Liver (tissue), 7 donors: ENCODE measurements at regions not wholly inside any gene's neighbourhood (a gene's known extent, or its start where the extent isn't known, plus 50 kb on each side); places are given as distances from the start of the nearest gene placed in this dataset.

Source experiments
- DNase-seq: peaks from one replicate; pipeline ENCODE4 v3.0.0-alpha.2; 2017; ENCODE audit warnings: low spot score
- H3K27ac ChIP-seq, 2 donors: one replicate each; pipeline ENCODE4 v1.7.0; 2013; ENCODE audit warnings: inconsistent platforms in 2 of 2, low read length in 2 of 2, control low read depth in 1 of 2, low read depth in 1 of 2, mild to moderate bottlenecking in 1 of 2
- H3K27me3 ChIP-seq, 4 donors: one replicate each; pipeline versions ENCODE4 v1.6.1 to v1.7.0; 2013; ENCODE audit warnings: low read length in 3 of 4, inconsistent platforms in 1 of 4, mild to moderate bottlenecking in 1 of 4, moderate library complexity in 1 of 4; ENCODE audit not compliant: control insufficient read depth in 4 of 4, insufficient read depth in 4 of 4
- H3K36me3 ChIP-seq, 4 donors: one replicate each; pipeline versions ENCODE4 v1.6.1 to v1.7.0; 2013; ENCODE audit warnings: low read length in 3 of 4, mild to moderate bottlenecking in 3 of 4, low read depth in 1 of 4, moderate library complexity in 1 of 4; ENCODE audit not compliant: control insufficient read depth in 4 of 4, insufficient read depth in 3 of 4
- H3K4me1 ChIP-seq, 4 donors: one replicate each; pipeline versions ENCODE4 v1.6.1 to v1.7.0; 2013; ENCODE audit warnings: low read length in 3 of 4, mild to moderate bottlenecking in 3 of 4, moderate library complexity in 1 of 4; ENCODE audit not compliant: control insufficient read depth in 4 of 4, insufficient read depth in 4 of 4
- H3K4me3 ChIP-seq, 3 donors: one replicate each; pipeline versions ENCODE4 v1.6.1 to v1.7.0; 2013; ENCODE audit warnings: low read length in 3 of 3, control low read depth in 1 of 3, low read depth in 1 of 3, mild to moderate bottlenecking in 1 of 3
- H3K9ac ChIP-seq, 2 donors: one replicate each; pipeline ENCODE4 v1.7.0; 2013; ENCODE audit warnings: low read length in 2 of 2, mild to moderate bottlenecking in 2 of 2, moderate library complexity in 2 of 2, control low read depth in 1 of 2, low read depth in 1 of 2
- H3K9me3 ChIP-seq, 4 donors: one replicate each; pipeline versions ENCODE4 v1.6.1 to v1.7.0; 2013; ENCODE audit warnings: low read length in 3 of 4; ENCODE audit not compliant: control insufficient read depth in 4 of 4
- EGR1 ChIP-seq, 2 donors: IDR thresholded peaks; 2 replicates each; pipeline ENCODE4 v1.6.1; 2016 to 2018; ENCODE audit warnings: antibody characterized with exemption in 2 of 2, low read depth in 2 of 2
- FOXA1 ChIP-seq: IDR thresholded peaks from 2 replicates; pipeline ENCODE4 v1.6.1; 2016; ENCODE audit warnings: antibody characterized with exemption
- FOXA2 ChIP-seq: IDR thresholded peaks from 2 replicates; pipeline ENCODE4 v1.6.1; 2016; ENCODE audit warnings: antibody characterized with exemption
- GABPA ChIP-seq, 2 donors: IDR thresholded peaks in 1 of 2; conservative IDR thresholded peaks in 1 of 2; 2 replicates each; pipeline ENCODE4 v1.6.1; 2016; ENCODE audit warnings: antibody characterized with exemption in 2 of 2, mild to moderate bottlenecking in 1 of 2, moderate library complexity in 1 of 2
- HNF4A ChIP-seq, 2 donors: conservative IDR thresholded peaks; 2 replicates each; pipeline ENCODE4 v1.6.1; 2016; ENCODE audit warnings: antibody characterized with exemption in 2 of 2, mild to moderate bottlenecking in 2 of 2
- HNF4G ChIP-seq: IDR thresholded peaks from 2 replicates; pipeline ENCODE4 v1.6.1; 2016; ENCODE audit warnings: antibody characterized with exemption
- JUND ChIP-seq, 2 donors: IDR thresholded peaks; 2 replicates each; pipeline ENCODE4 v1.6.1; 2016; ENCODE audit warnings: antibody characterized with exemption in 2 of 2
- NR2F2 ChIP-seq: IDR thresholded peaks from 2 replicates; pipeline ENCODE4 v1.6.1; 2016; ENCODE audit warnings: antibody characterized with exemption
- RAD21 ChIP-seq, 2 donors: IDR thresholded peaks; 2 replicates each; pipeline ENCODE4 v1.6.1; 2016; ENCODE audit warnings: antibody characterized with exemption in 2 of 2, mild to moderate bottlenecking in 2 of 2
- REST ChIP-seq: IDR thresholded peaks from 2 replicates; pipeline ENCODE4 v1.6.1; 2016; ENCODE audit warnings: antibody characterized with exemption, mild to moderate bottlenecking
- RXRA ChIP-seq, 2 donors: IDR thresholded peaks; 2 replicates each; pipeline ENCODE4 v1.6.1; 2017 to 2018; ENCODE audit warnings: antibody characterized with exemption in 2 of 2, mild to moderate bottlenecking in 1 of 2
- SP1 ChIP-seq: IDR thresholded peaks from 2 replicates; pipeline ENCODE4 v1.6.1; 2018; ENCODE audit warnings: antibody characterized with exemption, mild to moderate bottlenecking
- TAF1 ChIP-seq: conservative IDR thresholded peaks from 2 replicates; pipeline ENCODE4 v1.6.1; 2016; ENCODE audit warnings: antibody characterized with exemption, mild to moderate bottlenecking
- YY1 ChIP-seq: IDR thresholded peaks from 2 replicates; pipeline ENCODE4 v1.6.1; 2016; ENCODE audit warnings: antibody characterized with exemption, mild to moderate bottlenecking
- ZBTB33 ChIP-seq: IDR thresholded peaks from 2 replicates; pipeline ENCODE4 v1.6.1; 2016; ENCODE audit warnings: antibody characterized with exemption
- TF ChIP-seq, protein P1 (sequence below): fragments of 150-350 bp; IDR thresholded peaks from 2 replicates; pipeline ENCODE4 v1.5.1; 2017; ENCODE audit warnings: improper control_type of control experiment, low read depth, low read length; ENCODE audit not compliant: missing input control
- TF ChIP-seq, protein P2 (sequence below): IDR thresholded peaks from 2 replicates; pipeline ENCODE4 v1.6.1; 2016; ENCODE audit warnings: antibody characterized with exemption
- TF ChIP-seq, protein P3 (sequence below): IDR thresholded peaks from 2 replicates; pipeline ENCODE4 v1.6.1; 2016; ENCODE audit warnings: antibody characterized with exemption
- donor health status: healthy.
- donor health status: healthy.
- donor health status: healthy.
- donor health status: healthy.

DNA sequence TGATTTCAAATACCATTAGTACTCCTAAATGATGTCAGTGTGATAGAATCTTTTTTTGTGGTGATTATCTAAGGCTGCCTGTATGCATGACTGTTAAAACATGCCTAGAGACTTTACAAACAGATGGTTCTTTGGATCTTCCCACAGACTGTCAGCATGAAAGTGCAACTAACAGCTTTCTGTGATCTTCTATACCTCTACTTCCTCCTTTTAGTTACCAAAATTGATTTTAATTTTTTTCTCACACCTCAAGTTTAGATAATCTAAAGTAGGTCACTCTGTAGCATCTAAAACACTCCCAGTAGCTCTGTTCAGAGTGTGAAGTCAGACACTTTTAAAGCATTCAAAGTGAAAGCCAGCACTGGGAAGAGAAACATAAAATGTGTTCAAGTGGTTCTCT, 534.5 kb downstream of the PTPRC start:
- no peaks in the 10 kb centered on the region for H3K4me1 ChIP-seq
- H3K4me3 ChIP-seq = no peak overlapping the region
- DNase-seq = no peak
- H3K9ac ChIP-seq = no peak overlapping the region
- TF ChIP-seq, protein P1, sequence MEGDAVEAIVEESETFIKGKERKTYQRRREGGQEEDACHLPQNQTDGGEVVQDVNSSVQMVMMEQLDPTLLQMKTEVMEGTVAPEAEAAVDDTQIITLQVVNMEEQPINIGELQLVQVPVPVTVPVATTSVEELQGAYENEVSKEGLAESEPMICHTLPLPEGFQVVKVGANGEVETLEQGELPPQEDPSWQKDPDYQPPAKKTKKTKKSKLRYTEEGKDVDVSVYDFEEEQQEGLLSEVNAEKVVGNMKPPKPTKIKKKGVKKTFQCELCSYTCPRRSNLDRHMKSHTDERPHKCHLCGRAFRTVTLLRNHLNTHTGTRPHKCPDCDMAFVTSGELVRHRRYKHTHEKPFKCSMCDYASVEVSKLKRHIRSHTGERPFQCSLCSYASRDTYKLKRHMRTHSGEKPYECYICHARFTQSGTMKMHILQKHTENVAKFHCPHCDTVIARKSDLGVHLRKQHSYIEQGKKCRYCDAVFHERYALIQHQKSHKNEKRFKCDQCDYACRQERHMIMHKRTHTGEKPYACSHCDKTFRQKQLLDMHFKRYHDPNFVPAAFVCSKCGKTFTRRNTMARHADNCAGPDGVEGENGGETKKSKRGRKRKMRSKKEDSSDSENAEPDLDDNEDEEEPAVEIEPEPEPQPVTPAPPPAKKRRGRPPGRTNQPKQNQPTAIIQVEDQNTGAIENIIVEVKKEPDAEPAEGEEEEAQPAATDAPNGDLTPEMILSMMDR = no peak
- no peak for TF ChIP-seq HNF4A (conservative IDR thresholded peaks at IDR 0.05)
- no peak for TF ChIP-seq JUND (IDR thresholded peaks at IDR 0.05)
- no peak for TF ChIP-seq NR2F2
- TF ChIP-seq, protein P2, sequence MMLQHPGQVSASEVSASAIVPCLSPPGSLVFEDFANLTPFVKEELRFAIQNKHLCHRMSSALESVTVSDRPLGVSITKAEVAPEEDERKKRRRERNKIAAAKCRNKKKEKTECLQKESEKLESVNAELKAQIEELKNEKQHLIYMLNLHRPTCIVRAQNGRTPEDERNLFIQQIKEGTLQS = no peak
- no peak for TF ChIP-seq FOXA1
- H3K9me3 ChIP-seq = no peaks in the 10 kb centered on the region
- no peak overlapping the region for H3K27ac ChIP-seq
- H3K36me3 ChIP-seq = no peaks in the 10 kb centered on the region
- no peaks in the 10 kb centered on the region for H3K27me3 ChIP-seq

DNA sequence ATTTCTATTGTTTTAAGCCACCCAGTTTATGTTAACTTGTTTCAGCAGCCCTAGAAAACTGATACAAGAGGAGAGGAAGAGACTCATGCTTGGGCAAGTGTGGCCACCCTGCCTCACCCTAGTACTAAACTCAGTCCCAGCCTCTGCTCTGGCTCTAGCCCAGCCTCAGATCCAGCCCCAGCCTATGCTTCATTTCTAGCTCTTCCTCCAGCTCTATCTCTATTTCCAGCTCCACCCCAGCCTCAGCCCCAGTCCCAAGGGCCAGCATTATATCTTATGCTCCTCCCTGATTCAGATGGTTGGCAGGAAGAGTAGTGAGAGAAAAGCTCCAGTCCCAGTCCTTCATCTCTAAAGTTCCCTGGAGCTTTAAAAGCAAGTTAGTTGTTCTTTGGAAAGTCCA, 535.5 kb downstream of the PTPRC start:
- Histone ChIP-seq H3K9me3 (no peaks in the 10 kb centered on the region), H3K36me3 (no peaks in the 10 kb centered on the region), H3K27ac (no peak overlapping the region), H3K4me1 (no peaks in the 10 kb centered on the region), H3K9ac (no peak overlapping the region), H3K4me3 (no peak overlapping the region), H3K27me3 (no peaks in the 10 kb centered on the region)
- DNase-seq = no peak
- no peak for TF ChIP-seq HNF4A (conservative IDR thresholded peaks at IDR 0.05)
- TF ChIP-seq RXRA (IDR thresholded peaks at IDR 0.05) = no peak
- TF ChIP-seq, protein P1 = no peak
- TF ChIP-seq GABPA (IDR thresholded peaks at IDR 0.05 in 1 of 2, conservative IDR thresholded peaks at IDR 0.05 in 1 of 2) = no peak
- no peak for TF ChIP-seq SP1
- TF ChIP-seq, protein P3, sequence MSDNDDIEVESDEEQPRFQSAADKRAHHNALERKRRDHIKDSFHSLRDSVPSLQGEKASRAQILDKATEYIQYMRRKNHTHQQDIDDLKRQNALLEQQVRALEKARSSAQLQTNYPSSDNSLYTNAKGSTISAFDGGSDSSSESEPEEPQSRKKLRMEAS = no peak
- no peak for TF ChIP-seq FOXA1
- TF ChIP-seq JUND (IDR thresholded peaks at IDR 0.05) = no peak
- TF ChIP-seq, protein P2 = no peak
- TF ChIP-seq YY1 = no peak
- no peak for TF ChIP-seq FOXA2
- no peak for TF ChIP-seq REST
- no peak for TF ChIP-seq NR2F2
- no peak for TF ChIP-seq HNF4G
- TF ChIP-seq TAF1 = no peak
- no peak for TF ChIP-seq ZBTB33
- no peak for TF ChIP-seq EGR1 (IDR thresholded peaks at IDR 0.05; ENCODE audit: low read depth in 2 of 2)
- TF ChIP-seq RAD21 (IDR thresholded peaks at IDR 0.05) = no peak
